CD4-positive, alpha-beta T cell treated with Interleukin-2 at 100 ng/mL for 4 hours (primary cell): ENCODE measurements at regions not wholly inside any gene's neighbourhood (a gene's known extent, or its start where the extent isn't known, plus 50 kb on each side); places are given as distances from the start of the nearest gene placed in this dataset.

Source experiments
- DNase-seq: peaks from one replicate; pipeline ENCODE4 v3.0.0-alpha.2; 2020; ENCODE audit warnings: low spot score

GRCh38 chr2:177342736-177343135 lies 49.8 kb upstream of the AGPS start:
- DNase-seq: no peak
